ENCODE measurements at regions not wholly inside any gene's neighbourhood (a gene's known extent, or its start where the extent isn't known, plus 50 kb on each side); places are given as distances from the start of the nearest gene placed in this dataset.
"Not testable (repeated sequence)": the region's sequence is repeated elsewhere in the genome, so short reads cannot be mapped to it uniquely, and the experiment has no call there.

- no peak for DNase-seq
Observed at GRCh38 chr5:126046846-126047571, 376.2 kb upstream of the GRAMD2B start.

DNA sequence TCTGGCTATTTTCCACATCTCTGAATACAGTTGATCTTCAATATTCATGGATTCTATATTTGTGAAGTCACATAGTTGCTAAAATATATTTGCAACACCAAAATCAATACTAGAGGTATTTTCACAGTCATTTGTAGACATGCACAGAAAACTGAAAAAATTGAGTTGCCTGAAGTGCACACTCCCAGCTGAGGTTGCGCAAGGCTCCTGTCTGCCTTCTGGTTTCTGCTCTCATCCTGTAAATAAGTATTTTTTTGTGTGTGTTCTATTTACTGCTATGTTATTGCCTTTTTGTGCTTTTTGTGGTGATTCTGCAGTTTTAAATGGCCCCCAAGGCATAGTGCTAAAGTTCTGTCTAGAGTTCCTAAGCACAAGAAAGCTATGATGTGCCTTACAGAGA, 371.1 kb upstream of the GRAMD2B start:
- DNase-seq: no peak

GRCh38 chr5:126052791-126053190, 370.4 kb upstream of the GRAMD2B start:
- DNase-seq: no peak

DNA sequence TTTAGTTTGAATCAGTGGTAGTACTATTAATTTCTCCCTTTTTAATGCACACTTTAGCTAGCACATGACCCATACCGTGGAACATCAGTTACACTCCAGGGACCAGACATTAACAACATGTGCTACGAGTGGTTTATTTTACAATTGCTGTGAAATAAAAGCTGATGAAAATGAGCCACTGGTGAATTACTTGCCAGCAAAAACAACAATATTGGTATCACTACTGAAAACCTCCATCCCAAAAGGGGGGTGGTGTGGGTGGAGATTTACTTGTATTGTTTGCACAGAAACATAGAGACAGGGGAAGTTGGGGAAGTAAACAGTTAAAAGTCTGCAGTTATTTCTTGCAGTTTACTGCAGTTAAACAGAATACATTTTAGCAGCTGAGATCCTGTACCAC, 369.6 kb upstream of the GRAMD2B start:
- DNase-seq: no peak

DNA sequence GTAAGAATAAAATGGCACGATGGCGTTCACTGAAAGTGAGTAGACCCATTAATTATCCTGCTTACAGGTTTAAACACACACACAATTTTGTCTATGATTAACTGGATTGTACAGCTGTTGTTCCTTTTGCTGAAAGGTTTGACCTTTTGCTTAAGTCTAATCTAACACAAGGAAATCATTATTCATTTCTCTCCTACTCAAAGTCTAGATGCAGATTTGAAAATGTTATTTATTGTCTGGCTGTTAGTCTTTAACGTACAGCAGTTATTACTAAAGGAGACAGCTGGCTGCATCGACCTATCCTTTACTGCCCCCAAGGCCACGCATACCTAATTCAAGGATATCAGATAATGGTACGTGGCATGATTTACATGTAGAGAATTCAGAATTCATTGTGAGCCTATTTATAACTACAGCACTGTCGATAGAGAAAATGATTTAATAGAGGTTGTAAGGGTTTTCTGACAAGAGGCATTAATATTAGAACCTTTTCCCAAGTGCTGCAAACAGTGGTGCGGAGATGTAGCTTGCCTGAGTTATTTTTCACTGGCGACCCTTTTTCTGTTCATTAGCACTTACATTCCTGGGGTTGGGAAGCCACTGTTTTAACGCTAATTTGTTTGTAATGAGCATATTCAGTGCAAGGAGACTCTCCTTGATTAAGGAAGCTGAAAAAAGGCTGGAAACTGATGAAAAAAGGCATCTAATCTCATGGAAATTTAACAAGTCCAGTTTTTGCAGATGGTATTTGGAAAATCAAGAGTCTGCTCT, 368.4 kb upstream of the GRAMD2B start:
- no peak for DNase-seq

- no peak for DNase-seq
Observed at GRCh38 chr5:126055348-126055729, 367.9 kb upstream of the GRAMD2B start.

DNA sequence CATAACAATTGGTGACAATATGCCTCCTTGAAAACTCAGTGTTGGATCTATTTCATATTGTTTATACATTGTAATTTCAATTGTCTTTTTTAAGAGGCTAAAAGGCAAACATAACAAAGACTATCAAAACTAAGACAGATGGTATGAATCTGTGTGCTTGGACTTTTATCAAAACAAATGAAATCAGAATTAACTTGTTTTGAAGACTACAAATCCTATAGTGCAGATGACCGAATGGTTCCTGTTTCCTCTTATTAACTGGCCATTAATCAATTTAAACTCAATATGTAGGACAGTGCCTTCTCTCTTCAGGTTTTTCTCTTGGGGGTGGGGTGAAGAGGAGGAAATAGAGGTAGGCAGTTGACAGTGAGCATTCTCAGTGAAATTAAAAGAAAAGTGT, 366.9 kb upstream of the GRAMD2B start:
- no peak for DNase-seq

GRCh38 chr5:126056851-126057622, 366.2 kb upstream of the GRAMD2B start:
- no peak for DNase-seq

DNA sequence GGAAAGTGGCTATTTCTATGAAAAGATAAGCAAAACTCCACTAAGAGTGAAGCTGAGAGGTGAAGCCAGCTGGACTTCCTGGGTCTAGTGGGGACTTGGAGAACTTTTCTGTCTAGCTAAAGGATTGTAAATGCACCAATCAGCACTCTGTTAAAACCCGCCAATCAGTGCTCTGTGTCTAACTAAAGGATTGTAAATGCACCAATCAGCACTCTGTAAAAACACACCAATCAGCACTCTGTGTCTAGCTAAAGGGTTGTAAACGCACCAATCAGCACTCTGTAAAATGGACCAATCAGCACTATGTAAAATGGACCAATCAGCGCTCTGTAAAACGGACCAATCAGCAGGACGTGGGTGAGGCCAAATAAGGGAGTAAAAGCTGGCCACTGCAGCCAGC, 364.8 kb upstream of the GRAMD2B start:
- DNase-seq: not testable (repeated sequence)

GRCh38 chr5:126062398-126063221, 360.6 kb upstream of the GRAMD2B start:
- DNase-seq: no peak

DNA sequence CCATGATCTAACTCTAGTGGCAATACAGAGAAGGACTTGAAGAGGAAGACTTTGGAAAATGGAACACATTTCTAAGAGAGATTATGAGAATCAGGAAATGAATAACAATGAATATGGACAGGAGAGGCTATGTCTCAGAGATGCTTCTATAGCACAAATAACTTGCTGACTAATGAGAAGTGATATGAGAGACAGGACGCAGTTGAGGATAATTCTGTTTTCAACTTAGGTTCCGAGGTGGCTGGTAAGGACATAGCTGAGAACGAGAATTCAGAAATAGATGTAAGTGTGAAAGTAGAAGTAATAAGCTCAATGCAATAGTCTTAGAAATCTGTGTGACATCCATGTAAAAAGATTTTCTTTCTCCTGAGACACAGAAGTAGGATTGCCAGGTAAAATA, 358.1 kb upstream of the GRAMD2B start:
- no peak for DNase-seq

DNA sequence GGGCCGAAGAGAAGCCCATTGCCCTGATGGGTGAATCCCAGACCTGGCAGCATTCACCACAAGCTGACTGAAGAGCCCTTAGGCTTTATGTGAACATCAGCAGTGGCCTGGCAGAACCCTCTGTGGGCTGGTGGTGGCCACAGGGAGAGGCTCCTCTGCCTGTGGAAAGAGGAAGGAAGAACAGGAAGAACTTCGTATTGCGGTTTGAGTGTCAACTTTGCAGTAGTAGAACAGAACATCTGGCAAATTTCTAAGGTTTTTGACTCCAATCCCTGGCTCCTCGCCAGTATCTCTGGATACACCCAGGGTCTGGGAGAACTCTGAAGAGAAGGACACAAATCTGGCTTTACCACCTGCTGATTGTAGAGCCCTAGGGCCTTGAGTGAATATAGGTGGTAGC, 356.4 kb upstream of the GRAMD2B start:
- no peak for DNase-seq

DNA sequence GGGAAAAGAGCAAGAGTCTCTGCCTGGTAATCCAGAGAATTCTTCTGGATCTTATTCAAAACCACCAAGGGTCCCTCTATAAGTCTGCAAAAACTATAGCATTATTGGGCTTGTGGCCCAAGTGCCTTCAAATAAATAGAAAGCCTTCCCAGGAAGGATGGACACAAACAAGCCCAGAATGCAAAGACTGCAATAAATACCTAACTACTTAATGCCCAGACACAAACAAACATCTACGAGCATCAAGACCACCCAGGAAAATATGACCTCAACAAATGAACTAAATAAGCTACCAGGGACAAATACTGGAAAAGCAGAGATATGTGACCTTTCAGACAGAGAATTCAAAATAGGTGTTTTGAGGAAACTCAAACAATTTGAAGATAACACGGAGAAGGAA, 355.8 kb upstream of the GRAMD2B start:
- DNase-seq: no peak

DNA sequence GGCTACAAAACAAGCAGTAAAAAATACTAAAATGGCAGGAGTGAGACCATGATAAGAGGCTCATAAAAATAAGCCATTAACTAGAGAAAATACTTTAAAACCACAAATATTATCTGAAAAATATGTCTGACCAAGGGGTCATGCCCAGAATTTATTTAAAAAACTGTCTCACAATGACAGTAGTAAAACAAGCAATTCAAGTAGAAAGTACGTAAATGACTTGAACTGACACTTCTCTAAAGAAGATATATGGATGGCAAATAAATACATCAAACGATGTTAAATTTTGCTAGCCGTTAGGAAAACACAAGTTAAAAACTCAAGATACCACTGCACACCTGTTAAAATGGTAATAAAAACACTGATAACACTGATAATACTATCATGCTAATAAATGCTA, 353.9 kb upstream of the GRAMD2B start:
- DNase-seq: no peak

- DNase-seq: no peak
Observed at GRCh38 chr5:126070481-126070880, 352.7 kb upstream of the GRAMD2B start.

DNA sequence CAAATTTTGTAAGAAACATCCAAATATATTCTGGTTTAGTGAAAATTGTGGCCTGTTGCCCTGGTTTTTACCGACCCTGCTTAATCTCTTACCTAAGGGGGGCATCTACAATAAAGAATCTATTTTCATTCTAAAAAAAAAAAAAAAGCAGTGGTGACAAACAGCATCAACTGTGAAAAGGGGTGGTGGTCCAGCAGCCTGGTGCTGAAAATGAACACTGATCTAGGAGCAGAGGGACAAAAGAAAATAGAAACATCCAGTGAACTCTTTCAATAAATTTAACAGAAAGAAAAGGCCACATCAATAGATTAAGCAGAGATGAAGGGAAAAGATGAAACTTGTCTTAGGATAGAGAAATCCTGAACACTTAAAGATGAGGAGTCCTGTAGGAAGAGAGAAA, 348.7 kb upstream of the GRAMD2B start:
- no peak for DNase-seq

- no peak for DNase-seq
Observed at GRCh38 chr5:126079266-126079665, 343.9 kb upstream of the GRAMD2B start.

DNA sequence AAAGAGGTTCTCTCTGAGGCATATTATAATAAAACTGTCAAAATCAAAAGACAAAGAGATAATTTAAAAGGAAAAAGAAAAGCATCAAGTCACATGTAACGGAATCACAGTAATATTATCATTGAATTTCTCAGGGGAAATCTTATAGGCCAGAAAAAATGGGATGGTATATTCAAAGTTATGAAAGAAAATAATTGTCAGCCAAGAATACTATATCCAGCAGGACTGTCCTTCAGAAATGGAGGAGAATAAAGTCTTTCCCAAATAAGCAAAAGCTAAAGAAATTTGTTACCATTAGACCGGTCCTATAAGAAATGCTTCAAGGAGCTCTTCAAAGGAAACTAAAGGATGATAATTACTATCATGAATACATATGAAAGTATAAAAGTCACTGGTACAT, 342.0 kb upstream of the GRAMD2B start:
- no peak for DNase-seq

- DNase-seq: no peak
Observed at GRCh38 chr5:126093041-126093440, 330.2 kb upstream of the GRAMD2B start.

DNA sequence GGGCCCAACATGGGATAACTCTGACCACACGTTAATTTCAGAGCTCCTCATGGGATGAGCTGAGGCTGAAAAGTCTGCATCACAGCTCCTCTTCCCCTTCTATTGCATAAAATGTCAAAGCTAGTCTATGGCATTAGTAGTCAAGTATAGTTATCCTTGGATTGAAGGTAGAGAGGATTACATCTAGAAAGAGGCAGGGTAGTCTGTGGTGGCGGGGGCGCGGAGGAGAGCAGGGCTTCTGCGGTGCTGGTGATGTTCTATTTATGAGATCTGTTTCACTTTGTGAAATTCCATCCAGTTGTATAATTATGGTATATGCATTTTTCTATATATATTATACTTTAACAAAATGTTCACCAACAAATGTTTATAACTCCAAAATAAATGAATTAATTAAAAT, 329.5 kb upstream of the GRAMD2B start:
- DNase-seq: no peak

DNA sequence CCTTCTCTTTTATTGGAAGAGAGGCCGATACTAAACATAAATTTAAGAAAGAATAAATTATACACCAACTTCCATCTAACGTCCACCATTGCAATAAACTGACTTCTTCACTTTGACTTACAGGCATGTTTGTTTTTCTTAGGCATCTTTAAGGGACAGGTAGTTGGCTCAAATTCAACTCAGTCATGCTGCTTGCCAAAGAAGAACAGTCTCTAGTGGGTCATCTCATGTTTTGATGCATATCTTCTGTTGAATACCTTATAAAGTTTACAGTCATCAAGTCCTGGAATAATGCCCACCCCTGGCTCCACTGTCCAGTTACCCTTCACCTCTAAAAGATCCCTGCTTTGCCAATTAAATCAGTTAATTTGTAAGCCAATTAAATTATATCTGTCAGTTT, 328.2 kb upstream of the GRAMD2B start:
- no peak for DNase-seq

DNA sequence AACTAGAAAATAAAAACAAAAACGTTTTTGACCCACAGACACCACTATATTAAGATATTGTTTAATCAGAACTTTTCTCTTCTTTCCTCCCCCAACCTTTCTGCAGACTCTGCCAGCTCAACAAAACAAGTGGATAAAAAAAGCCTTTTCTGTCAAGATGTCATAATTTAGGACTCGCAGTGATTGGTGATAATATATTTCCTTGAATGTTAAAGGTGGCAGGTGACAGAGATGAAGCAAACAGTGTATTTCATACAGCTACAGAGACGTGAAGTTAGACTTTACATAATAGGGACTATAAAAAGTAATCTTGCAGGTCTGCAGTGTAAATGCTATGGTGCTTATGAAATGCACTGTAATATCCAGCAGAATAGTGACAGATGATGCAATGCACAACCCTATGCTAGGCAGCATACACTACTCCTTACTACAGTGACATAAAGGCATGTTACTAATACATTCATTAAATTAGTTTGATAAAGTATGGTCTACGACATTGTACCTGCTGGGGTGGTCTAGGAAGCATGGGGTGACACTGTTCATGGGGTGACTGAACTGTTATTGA, 326.7 kb upstream of the GRAMD2B start:
- no peak for DNase-seq

GRCh38 chr5:126097876-126098275, 325.3 kb upstream of the GRAMD2B start:
- no peak for DNase-seq
